RWPE1 (cell line): ENCODE measurements at regions not wholly inside any gene's neighbourhood (a gene's known extent, or its start where the extent isn't known, plus 50 kb on each side); places are given as distances from the start of the nearest gene placed in this dataset.

Experiments used
- CTCF ChIA-PET: fragments of 350-600 bp; sonication (Branson Sonifier 250); formaldehyde crosslinking; extraction: SDS; loops from one replicate; lab custom pipeline; 2021; lab: Yijun Ruan, JAX
- POLR2A ChIA-PET: fragments of 400-600 bp; formaldehyde crosslinking; extraction: SDS; loops from one replicate; lab custom pipeline; 2020; ENCODE audit warnings: antibody characterized with exemption; ENCODE audit not compliant: low non-redundant PET; lab: Yijun Ruan, JAX
- DNase-seq: peaks from one replicate; pipeline ENCODE4 v3.0.0; 2012; ENCODE audit warnings: low spot score
- H3K27ac ChIP-seq: fragments of 450-650 bp; 2 replicates; pipeline ENCODE4 v1.5.1; 2017
- CTCF ChIP-seq: fragments of 450-650 bp; conservative IDR thresholded peaks from 2 replicates; pipeline ENCODE4 v1.5.1; 2017; ENCODE audit warnings: low read depth, mild to moderate bottlenecking

- DNase-seq = no peak
- ChIA-PET POLR2A (no interaction called here), CTCF (no interaction called here)
- H3K27ac ChIP-seq = no peak overlapping the region
- TF ChIP-seq CTCF = no peak
Observed at GRCh38 chr2:223701761-223702160, 99.6 kb upstream of the SCG2 start.

GRCh38 chr2:223700221-223700620, 98.1 kb upstream of the SCG2 start:
- POLR2A ChIA-PET = no interaction called here
- DNase-seq = no peak

GRCh38 chr2:223697892-223698645, 95.9 kb upstream of the SCG2 start:
- TF ChIP-seq CTCF = no peak
- H3K27ac ChIP-seq = no peak overlapping the region
- CTCF ChIA-PET = no interaction called here
- POLR2A ChIA-PET = no interaction called here
- peak; percentile 63 for DNase-seq

More at GRCh38 chr2:223700221-223700620, 98.1 kb upstream of the SCG2 start:
- CTCF ChIA-PET = no interaction called here
- H3K27ac ChIP-seq = peak overlapping the region; percentile 37; the same call in 1 of the 2 replicates
- no peak for TF ChIP-seq CTCF

- TF ChIP-seq CTCF = no peak
- H3K27ac ChIP-seq = no peak overlapping the region
- ChIA-PET POLR2A (no interaction called here), CTCF (no interaction called here)
- no peak for DNase-seq
Observed at GRCh38 chr2:223697316-223697891, 95.2 kb upstream of the SCG2 start.

- ChIA-PET CTCF (no interaction called here), POLR2A (no interaction called here)
- TF ChIP-seq CTCF = no peak
- H3K27ac ChIP-seq = no peak overlapping the region; the same call in 1 of the 2 replicates
- DNase-seq = peak; percentile 68
Observed at GRCh38 chr2:223696719-223697118, 94.6 kb upstream of the SCG2 start.

DNA sequence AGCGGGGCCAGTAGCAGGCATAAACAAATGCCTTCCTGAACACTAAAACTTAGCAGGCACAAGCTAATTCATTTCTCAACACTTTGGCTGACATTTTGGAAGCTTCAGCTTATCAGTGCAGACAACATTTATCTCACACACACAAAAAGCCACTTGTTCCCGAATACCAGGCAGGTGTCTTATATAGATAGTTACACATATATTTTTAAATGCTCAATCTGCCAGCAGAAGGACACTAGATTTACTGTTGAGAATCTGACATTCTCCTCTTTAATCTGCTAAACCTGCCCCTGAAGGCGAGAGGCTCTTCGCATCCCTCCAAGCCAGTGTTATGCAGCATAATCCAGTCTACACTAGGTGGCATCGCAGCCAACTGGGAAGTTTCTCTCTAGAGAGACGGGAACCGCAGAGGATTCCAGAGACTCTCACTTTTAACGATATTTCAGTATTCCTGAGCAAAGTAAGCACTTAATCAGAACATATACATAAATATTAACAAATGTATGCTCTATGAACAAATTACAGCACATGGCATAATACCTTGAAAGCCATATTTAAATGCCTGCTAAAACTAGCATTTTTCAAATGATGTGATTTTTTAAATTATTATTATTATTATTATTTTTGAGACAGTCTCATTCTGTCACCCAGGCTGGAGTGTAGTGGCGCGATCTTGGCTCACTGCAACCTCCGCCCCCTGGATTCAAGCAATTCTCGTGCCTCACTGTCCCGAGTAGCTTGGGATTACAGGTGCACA, 90.2 kb upstream of the SCG2 start:
- peak; percentile 74 for TF ChIP-seq CTCF
- no peak overlapping the region for H3K27ac ChIP-seq
- POLR2A ChIA-PET = no interaction called here
- CTCF ChIA-PET = interaction anchor here (0.6 to 1.2 kb wide), 7 partner anchors 13 to 1591 kb away, joined by 3 to 12 read pairs (median 4); no protein-coding TSS in a partner anchor
- DNase-seq = peak; percentile 69
